ENCODE measurements at regions not wholly inside any gene's neighbourhood (a gene's known extent, or its start where the extent isn't known, plus 50 kb on each side); places are given as distances from the start of the nearest gene placed in this dataset.

- no peak for TF ChIP-seq POLR2A (IDR thresholded peaks at IDR 0.05)
- no peak for TF ChIP-seq CTCF (IDR thresholded peaks at IDR 0.05)
Observed at GRCh38 chr13:50410921-50411746, 395.9 kb downstream of the KCNRG start.
